ENCODE measurements at regions not wholly inside any gene's neighbourhood (a gene's known extent, or its start where the extent isn't known, plus 50 kb on each side); places are given as distances from the start of the nearest gene placed in this dataset.
A peak's percentile ranks its signal among the peaks of the same experiment; 100 is the strongest.

- no peak for DNase-seq
Measured at GRCh38 chr6:126764104-126764503, 354.4 kb upstream of the RSPO3 start.

- DNase-seq: no peak
Measured at GRCh38 chr6:126764671-126765070, 353.8 kb upstream of the RSPO3 start.

GRCh38 chr6:126766820-126767219 is 351.7 kb upstream of the RSPO3 start:
- DNase-seq: no peak

- no peak for DNase-seq
Measured at GRCh38 chr6:126767711-126768110, 350.8 kb upstream of the RSPO3 start.

GRCh38 chr6:126770176-126770575 is 348.3 kb upstream of the RSPO3 start:
- DNase-seq: peak; percentile 7

- DNase-seq: peak; percentile 58
Measured at GRCh38 chr6:126773112-126773805, 345.2 kb upstream of the RSPO3 start.

GRCh38 chr6:126779331-126779730 is 339.1 kb upstream of the RSPO3 start:
- no peak for DNase-seq

GRCh38 chr6:126781582-126781981 is 336.9 kb upstream of the RSPO3 start:
- no peak for DNase-seq

- DNase-seq: no peak
Measured at GRCh38 chr6:126784161-126784790, 334.2 kb upstream of the RSPO3 start.

GRCh38 chr6:126786262-126786661 is 332.2 kb upstream of the RSPO3 start:
- DNase-seq: peak; percentile 60

GRCh38 chr6:126787635-126788034 is 330.8 kb upstream of the RSPO3 start:
- DNase-seq: no peak

- no peak for DNase-seq
Measured at GRCh38 chr6:126788861-126789365, 329.6 kb upstream of the RSPO3 start.

- no peak for DNase-seq
Measured at GRCh38 chr6:126792340-126793085, 326.0 kb upstream of the RSPO3 start.

- DNase-seq: no peak
Measured at GRCh38 chr6:126795161-126795560, 323.3 kb upstream of the RSPO3 start.

- DNase-seq: peak; percentile 59
Measured at GRCh38 chr6:126797981-126798380, 320.5 kb upstream of the RSPO3 start.

- DNase-seq: no peak
Measured at GRCh38 chr6:126803769-126804168, 314.7 kb upstream of the RSPO3 start.

- peak; percentile 61 for DNase-seq
Measured at GRCh38 chr6:126804332-126805064, 314.0 kb upstream of the RSPO3 start.

GRCh38 chr6:126805861-126806260 is 312.6 kb upstream of the RSPO3 start:
- DNase-seq: peak; percentile 59

- DNase-seq: peak; percentile 8
Measured at GRCh38 chr6:126807876-126808275, 310.6 kb upstream of the RSPO3 start.

GRCh38 chr6:126811321-126811720 is 307.1 kb upstream of the RSPO3 start:
- DNase-seq: peak; percentile 20

- no peak for DNase-seq
Measured at GRCh38 chr6:126812010-126812409, 306.5 kb upstream of the RSPO3 start.

GRCh38 chr6:126812651-126813050 is 305.8 kb upstream of the RSPO3 start:
- peak; percentile 40 for DNase-seq

GRCh38 chr6:126820634-126821033 is 297.8 kb upstream of the RSPO3 start:
- no peak for DNase-seq

Measured in fibroblast of skin of right biceps (primary cell).